ENCODE measurements at regions not wholly inside any gene's neighbourhood (a gene's known extent, or its start where the extent isn't known, plus 50 kb on each side); places are given as distances from the start of the nearest gene placed in this dataset.

DNA sequence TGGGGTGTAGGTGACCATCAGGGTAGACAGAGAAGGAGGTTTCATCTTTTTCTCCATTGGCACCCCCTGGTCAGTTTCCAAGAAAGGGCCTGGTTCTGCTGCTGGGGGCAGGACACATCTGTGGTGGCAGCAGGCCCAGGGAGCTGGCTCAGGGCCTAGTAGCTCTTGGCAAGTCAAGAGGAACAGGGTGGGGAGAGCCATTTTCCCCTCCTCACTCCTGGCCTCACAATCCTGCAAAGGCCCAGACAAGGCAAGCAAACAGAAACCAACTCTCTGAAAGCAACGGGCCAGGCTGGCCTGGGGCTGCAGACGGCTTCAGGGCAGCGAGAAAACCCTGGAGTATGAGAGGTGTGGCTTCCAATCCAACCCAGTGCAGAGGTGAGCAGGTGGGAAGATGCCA, 192.9 kb upstream of the DYNLRB2 start:
- DNase-seq (ENCODE audit: insufficient read length, low spot score) (no peak), FAIRE-seq (no peak)
- TF ChIP-seq PAX5 (IDR thresholded peaks at IDR 0.05; ENCODE audit: insufficient read depth, low read length, severe bottlenecking) (no peak), POLR2AphosphoS5 (IDR thresholded peaks at IDR 0.05; ENCODE audit: low read depth, low read length) (no peak), SPI1 (IDR thresholded peaks at IDR 0.05; ENCODE audit: low read depth, low read length) (no peak), POU2F2 (IDR thresholded peaks at IDR 0.05; ENCODE audit: low read depth, low read length) (no peak), POLR2A (IDR thresholded peaks at IDR 0.05; ENCODE audit: low read depth, low read length) (no peak), TAF1 (IDR thresholded peaks at IDR 0.05; ENCODE audit: low read depth, low read length) (no peak)

- FAIRE-seq (no peak), DNase-seq (ENCODE audit: insufficient read length, low spot score) (no peak)
- no peak for TF ChIP-seq POLR2AphosphoS5 (IDR thresholded peaks at IDR 0.05; ENCODE audit: low read depth, low read length)
- TF ChIP-seq POU2F2 (IDR thresholded peaks at IDR 0.05; ENCODE audit: low read depth, low read length) = no peak
- TF ChIP-seq POLR2A (IDR thresholded peaks at IDR 0.05; ENCODE audit: low read depth, low read length) = no peak
- TF ChIP-seq SPI1 (IDR thresholded peaks at IDR 0.05; ENCODE audit: low read depth, low read length) = no peak
- TF ChIP-seq TAF1 (IDR thresholded peaks at IDR 0.05; ENCODE audit: low read depth, low read length) = no peak
- no peak for TF ChIP-seq PAX5 (IDR thresholded peaks at IDR 0.05; ENCODE audit: insufficient read depth, low read length, severe bottlenecking)
Measured at GRCh38 chr16:80347002-80347401, 193.8 kb upstream of the DYNLRB2 start.

- DNase-seq (ENCODE audit: insufficient read length, low spot score) (no peak), FAIRE-seq (no peak)
- no peak for TF ChIP-seq POU2F2 (IDR thresholded peaks at IDR 0.05; ENCODE audit: low read depth, low read length)
- TF ChIP-seq POLR2AphosphoS5 (IDR thresholded peaks at IDR 0.05; ENCODE audit: low read depth, low read length) = no peak
- no peak for TF ChIP-seq TAF1 (IDR thresholded peaks at IDR 0.05; ENCODE audit: low read depth, low read length)
- TF ChIP-seq POLR2A (IDR thresholded peaks at IDR 0.05; ENCODE audit: low read depth, low read length) = no peak
- no peak for TF ChIP-seq SPI1 (IDR thresholded peaks at IDR 0.05; ENCODE audit: low read depth, low read length)
- no peak for TF ChIP-seq PAX5 (IDR thresholded peaks at IDR 0.05; ENCODE audit: insufficient read depth, low read length, severe bottlenecking)
Measured at GRCh38 chr16:80346111-80346632, 194.6 kb upstream of the DYNLRB2 start.

DNA sequence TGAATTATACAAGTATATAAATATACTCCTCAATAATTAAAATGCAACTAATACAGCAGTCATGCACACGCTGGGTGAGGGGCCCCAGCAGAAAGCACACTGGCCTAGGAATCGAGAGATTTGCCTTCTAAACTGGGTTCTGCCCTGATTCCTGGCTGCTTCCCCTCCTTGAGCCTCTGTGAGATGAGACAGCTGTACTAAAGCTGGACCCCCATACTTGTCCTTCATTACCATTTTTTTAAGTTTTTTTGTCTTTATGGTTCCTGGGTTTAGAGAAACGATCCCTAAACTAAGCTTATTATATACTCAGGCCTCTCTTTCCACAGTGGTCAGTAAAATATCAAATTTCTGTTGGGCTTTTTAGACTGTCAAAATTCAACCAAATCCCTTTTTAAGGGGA, 195.1 kb upstream of the DYNLRB2 start:
- DNase-seq (ENCODE audit: insufficient read length, low spot score) = no peak
- no peak for TF ChIP-seq TAF1 (IDR thresholded peaks at IDR 0.05; ENCODE audit: low read depth, low read length)
- no peak for TF ChIP-seq POU2F2 (IDR thresholded peaks at IDR 0.05; ENCODE audit: low read depth, low read length)
- no peak for TF ChIP-seq PAX5 (IDR thresholded peaks at IDR 0.05; ENCODE audit: insufficient read depth, low read length, severe bottlenecking)
- no peak for TF ChIP-seq SPI1 (IDR thresholded peaks at IDR 0.05; ENCODE audit: low read depth, low read length)
- no peak for TF ChIP-seq POLR2A (IDR thresholded peaks at IDR 0.05; ENCODE audit: low read depth, low read length)
- no peak for TF ChIP-seq POLR2AphosphoS5 (IDR thresholded peaks at IDR 0.05; ENCODE audit: low read depth, low read length)
- no peak for FAIRE-seq

DNA sequence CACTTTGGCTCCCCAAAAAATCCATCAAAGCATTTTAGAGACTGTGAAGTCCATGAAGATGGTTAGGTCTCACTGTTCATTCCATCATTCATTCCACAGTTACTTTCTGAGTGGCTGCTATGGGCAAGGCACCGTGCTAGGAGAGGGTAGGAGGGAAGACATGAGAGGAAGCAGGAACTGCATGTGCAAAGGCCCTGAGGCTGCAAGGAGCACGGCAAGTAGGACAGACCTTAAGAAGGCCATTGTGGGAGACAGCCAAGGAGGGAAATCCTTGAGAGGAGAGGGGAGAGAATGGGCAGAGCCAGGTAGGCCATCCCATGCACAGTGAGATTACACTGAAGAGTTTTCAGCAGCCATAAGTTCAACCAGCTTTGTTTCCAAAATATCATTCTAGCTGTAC, 196.2 kb upstream of the DYNLRB2 start:
- no peak for FAIRE-seq
- DNase-seq (ENCODE audit: insufficient read length, low spot score) = no peak
- no peak for TF ChIP-seq TAF1 (IDR thresholded peaks at IDR 0.05; ENCODE audit: low read depth, low read length)
- TF ChIP-seq POLR2AphosphoS5 (IDR thresholded peaks at IDR 0.05; ENCODE audit: low read depth, low read length) = no peak
- no peak for TF ChIP-seq POU2F2 (IDR thresholded peaks at IDR 0.05; ENCODE audit: low read depth, low read length)
- TF ChIP-seq PAX5 (IDR thresholded peaks at IDR 0.05; ENCODE audit: insufficient read depth, low read length, severe bottlenecking) = no peak
- no peak for TF ChIP-seq SPI1 (IDR thresholded peaks at IDR 0.05; ENCODE audit: low read depth, low read length)
- TF ChIP-seq POLR2A (IDR thresholded peaks at IDR 0.05; ENCODE audit: low read depth, low read length) = no peak

GRCh38 chr16:80341263-80341662, 199.5 kb upstream of the DYNLRB2 start:
- DNase-seq (ENCODE audit: insufficient read length, low spot score) (no peak), FAIRE-seq (no peak)
- no peak for TF ChIP-seq PAX5 (IDR thresholded peaks at IDR 0.05; ENCODE audit: insufficient read depth, low read length, severe bottlenecking)
- no peak for TF ChIP-seq POLR2A (IDR thresholded peaks at IDR 0.05; ENCODE audit: low read depth, low read length)
- TF ChIP-seq SPI1 (IDR thresholded peaks at IDR 0.05; ENCODE audit: low read depth, low read length) = no peak
- TF ChIP-seq TAF1 (IDR thresholded peaks at IDR 0.05; ENCODE audit: low read depth, low read length) = no peak

GRCh38 chr16:80337786-80338185, 203.0 kb upstream of the DYNLRB2 start:
- FAIRE-seq = no peak
- TF ChIP-seq POLR2A (IDR thresholded peaks at IDR 0.05; ENCODE audit: low read depth, low read length) (no peak), POLR2AphosphoS5 (IDR thresholded peaks at IDR 0.05; ENCODE audit: low read depth, low read length) (no peak), TAF1 (IDR thresholded peaks at IDR 0.05; ENCODE audit: low read depth, low read length) (no peak), PAX5 (IDR thresholded peaks at IDR 0.05; ENCODE audit: insufficient read depth, low read length, severe bottlenecking) (no peak), SPI1 (IDR thresholded peaks at IDR 0.05; ENCODE audit: low read depth, low read length) (no peak), POU2F2 (IDR thresholded peaks at IDR 0.05; ENCODE audit: low read depth, low read length) (no peak)
- DNase-seq (ENCODE audit: insufficient read length, low spot score) = no peak

DNA sequence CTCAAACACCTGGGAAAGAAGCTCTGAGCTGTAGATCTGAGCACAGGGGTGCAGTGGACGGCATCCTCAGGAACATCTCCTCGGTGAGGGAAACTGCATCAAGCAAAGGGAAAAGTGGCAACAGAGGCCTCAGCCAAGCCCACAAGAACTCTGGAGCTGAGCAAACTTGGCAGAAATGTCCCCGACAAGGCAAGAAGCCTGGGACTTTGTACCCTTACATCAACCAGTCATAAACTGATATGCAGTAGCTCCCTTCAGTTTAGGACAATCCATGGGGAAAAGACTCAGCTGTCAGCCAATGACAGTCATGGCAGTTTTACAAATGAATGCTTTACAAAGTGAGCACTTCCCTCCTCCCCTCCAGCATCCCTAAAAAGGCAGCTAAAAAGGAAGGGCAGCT, 210.0 kb upstream of the DYNLRB2 start:
- no peak for DNase-seq (ENCODE audit: insufficient read length, low spot score)
- TF ChIP-seq TAF1 (IDR thresholded peaks at IDR 0.05; ENCODE audit: low read depth, low read length) (no peak), PAX5 (IDR thresholded peaks at IDR 0.05; ENCODE audit: insufficient read depth, low read length, severe bottlenecking) (no peak), POU2F2 (IDR thresholded peaks at IDR 0.05; ENCODE audit: low read depth, low read length) (no peak), POLR2A (IDR thresholded peaks at IDR 0.05; ENCODE audit: low read depth, low read length) (no peak), SPI1 (IDR thresholded peaks at IDR 0.05; ENCODE audit: low read depth, low read length) (no peak), POLR2AphosphoS5 (IDR thresholded peaks at IDR 0.05; ENCODE audit: low read depth, low read length) (no peak)
- FAIRE-seq = no peak

DNA sequence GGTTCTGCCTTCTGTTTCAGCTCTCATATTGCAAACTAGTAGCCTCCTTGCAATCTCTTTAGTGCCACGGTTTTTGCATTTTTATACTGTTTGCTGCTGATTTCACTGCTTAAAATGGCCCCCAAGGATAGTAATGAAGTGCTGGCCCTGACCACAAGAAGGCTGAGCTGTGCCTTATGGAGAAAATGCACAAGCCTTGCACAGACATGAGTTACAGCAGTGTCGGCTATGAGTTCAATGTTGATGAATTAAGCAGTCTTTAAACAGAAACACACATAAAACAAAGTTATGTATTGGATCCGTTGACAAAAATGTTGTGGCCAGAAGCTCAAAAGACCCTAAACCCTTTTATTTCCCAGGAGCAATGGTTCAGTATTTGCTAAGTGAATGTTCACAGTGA, 210.6 kb upstream of the DYNLRB2 start:
- DNase-seq (ENCODE audit: insufficient read length, low spot score) (no peak), FAIRE-seq (no peak)
- no peak for TF ChIP-seq TAF1 (IDR thresholded peaks at IDR 0.05; ENCODE audit: low read depth, low read length)
- TF ChIP-seq POLR2A (IDR thresholded peaks at IDR 0.05; ENCODE audit: low read depth, low read length) = no peak

DNA sequence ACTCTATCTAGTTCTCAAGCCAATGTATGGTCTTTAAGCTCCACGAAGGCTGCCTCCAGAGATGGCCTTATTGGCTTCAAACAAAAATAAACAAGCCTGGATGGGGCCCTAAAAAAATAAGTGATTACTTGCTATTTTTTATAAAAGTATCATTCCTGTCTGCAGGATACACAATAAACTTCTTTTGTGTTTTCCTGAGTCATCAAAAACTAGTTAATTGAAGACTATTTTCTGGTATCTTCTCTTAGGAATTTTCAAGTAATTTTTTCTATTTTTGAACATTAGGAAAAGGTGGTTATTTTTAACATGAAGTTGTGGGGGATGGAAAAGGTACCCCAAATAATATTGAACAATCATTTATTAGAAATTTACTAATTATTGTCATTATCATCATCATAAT, 213.1 kb upstream of the DYNLRB2 start:
- FAIRE-seq (no peak), DNase-seq (ENCODE audit: insufficient read length, low spot score) (no peak)
- TF ChIP-seq TAF1 (IDR thresholded peaks at IDR 0.05; ENCODE audit: low read depth, low read length) (no peak), SPI1 (IDR thresholded peaks at IDR 0.05; ENCODE audit: low read depth, low read length) (no peak), POU2F2 (IDR thresholded peaks at IDR 0.05; ENCODE audit: low read depth, low read length) (no peak), POLR2AphosphoS5 (IDR thresholded peaks at IDR 0.05; ENCODE audit: low read depth, low read length) (no peak), PAX5 (IDR thresholded peaks at IDR 0.05; ENCODE audit: insufficient read depth, low read length, severe bottlenecking) (no peak), POLR2A (IDR thresholded peaks at IDR 0.05; ENCODE audit: low read depth, low read length) (no peak)
